NCI-H510A (cell line): ENCODE measurements at regions not wholly inside any gene's neighbourhood (a gene's known extent, or its start where the extent isn't known, plus 50 kb on each side); places are given as distances from the start of the nearest gene placed in this dataset.

Experiments
- DNase-seq: peaks from one replicate; lab custom pipeline; 2025; lab: John Stamatoyannopoulos, UW

DNA sequence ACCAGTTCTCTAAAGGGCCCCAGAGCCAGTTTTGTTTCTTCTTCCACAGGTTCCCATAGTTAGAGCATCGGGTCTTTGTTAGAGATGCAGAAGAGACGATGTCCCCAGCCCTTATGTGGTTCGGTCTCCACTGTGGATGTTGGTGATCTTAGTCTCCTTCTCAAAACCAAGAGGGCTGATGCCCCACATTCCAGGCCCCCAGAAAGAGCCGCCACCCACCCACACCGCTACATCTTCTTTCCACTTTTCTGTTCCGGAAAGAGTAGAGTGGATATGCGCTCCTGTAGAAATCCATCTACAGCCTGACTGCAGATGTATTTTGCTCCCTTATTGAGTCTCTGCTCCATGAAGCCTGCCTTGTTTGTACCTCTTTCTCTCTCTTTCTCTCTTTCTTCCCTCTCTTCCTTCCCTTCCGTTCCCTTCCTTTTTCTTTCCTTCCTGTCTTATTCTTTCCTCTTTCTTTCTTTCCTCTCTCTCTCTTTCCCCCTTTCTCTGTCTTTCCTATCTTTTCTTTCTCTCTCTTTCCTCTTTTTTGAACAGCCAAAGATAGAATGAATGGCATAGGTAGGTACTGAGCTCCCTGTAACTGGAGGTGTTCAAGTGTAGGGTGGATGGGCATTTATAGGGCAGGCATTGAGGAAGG lies 224.3 kb downstream of the SEC14L1 start:
- no peak for DNase-seq

DNA sequence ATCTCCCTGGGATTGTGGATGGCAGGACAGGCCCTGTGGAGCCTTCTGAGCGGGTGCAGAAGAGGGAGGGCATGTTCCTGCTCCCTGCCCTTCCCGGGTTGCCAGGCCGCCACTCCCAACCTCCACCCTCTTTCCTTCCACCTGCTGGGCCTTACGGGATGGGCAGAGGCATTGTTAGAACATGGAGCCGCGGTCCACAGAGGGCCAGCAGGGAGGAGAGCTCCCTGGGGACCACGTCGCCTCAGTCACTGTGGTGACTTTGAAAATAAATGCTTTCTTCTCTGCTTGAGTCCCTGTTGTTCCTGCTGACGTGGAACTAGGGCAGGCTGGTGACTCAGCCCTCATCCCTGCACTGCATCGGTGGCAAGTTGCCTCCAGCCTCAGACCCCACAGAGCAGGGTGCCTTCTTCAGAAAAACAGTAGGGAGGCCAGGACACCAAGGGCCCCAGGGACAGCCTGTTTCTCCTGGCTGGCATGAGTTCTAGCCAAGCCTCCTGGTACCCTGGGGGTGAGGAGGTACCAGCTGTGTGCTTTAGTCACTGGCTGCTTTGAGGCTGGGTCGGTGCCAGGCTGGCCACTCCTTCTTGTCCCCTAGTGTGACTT lies 224.9 kb downstream of the SEC14L1 start:
- DNase-seq = peak; percentile 50

DNA sequence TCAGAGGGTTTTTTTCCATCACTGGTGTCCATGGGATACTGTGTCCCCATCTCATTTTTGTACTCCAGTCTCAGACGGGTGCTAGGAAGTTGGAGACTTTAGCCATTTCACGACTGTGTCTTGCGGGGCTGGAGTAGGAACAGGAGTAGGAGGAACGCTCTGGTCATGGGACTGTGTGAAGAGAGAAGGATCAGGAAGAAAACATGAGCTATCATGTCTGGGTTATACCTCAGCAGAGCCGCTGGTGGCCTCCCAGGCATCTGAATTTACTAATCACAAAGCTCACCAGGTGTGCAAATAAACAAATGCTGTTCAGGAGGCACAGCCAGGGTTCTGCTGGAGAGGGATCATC lies 225.4 kb downstream of the SEC14L1 start:
- peak; percentile 63 for DNase-seq

GRCh38 chr17:77366558-77367245 lies 225.9 kb downstream of the SEC14L1 start:
- DNase-seq = no peak

- DNase-seq = no peak
Measured at GRCh38 chr17:77369544-77369971, 228.8 kb downstream of the SEC14L1 start.

- no peak for DNase-seq
Measured at GRCh38 chr17:77370586-77370985, 229.8 kb downstream of the SEC14L1 start.

DNA sequence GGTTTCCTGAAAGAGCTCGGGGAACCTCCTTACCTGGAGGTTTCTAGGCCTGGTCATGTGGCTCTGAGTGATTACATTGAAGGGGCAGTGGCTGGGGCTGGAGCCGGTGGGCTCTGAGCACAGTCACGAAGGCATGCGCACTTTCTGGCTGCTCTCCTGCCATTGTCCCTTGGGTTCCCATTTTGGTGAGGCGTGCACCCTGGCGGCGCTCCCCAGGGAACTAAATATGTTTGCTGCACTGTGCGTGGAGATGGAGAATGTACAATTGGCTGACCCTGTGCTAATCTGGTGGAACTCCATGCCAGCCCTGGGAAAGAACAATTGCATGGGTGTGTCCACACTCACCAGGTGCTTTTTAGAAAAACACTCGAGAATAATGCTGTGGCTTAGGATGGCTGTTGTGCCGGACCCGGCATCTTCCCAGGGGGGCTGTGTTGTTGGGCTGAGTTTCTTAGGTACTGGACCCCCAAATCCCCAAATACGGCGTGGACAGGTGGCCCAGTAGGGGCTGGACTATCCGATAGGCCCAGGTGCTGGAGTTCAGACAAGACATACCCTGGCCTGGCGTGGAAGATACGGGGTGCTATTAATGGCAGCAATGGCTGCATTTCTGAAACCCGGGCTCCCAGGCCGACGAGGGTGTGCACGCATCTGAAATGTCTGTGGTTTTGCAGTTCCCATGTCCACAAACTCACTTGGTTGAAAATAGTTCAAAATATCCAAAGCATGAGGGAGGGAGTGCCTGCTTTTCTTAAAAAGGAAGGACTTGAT lies 230.5 kb downstream of the SEC14L1 start:
- no peak for DNase-seq

- no peak for DNase-seq
Measured at GRCh38 chr17:77371888-77372443, 231.2 kb downstream of the SEC14L1 start.

DNA sequence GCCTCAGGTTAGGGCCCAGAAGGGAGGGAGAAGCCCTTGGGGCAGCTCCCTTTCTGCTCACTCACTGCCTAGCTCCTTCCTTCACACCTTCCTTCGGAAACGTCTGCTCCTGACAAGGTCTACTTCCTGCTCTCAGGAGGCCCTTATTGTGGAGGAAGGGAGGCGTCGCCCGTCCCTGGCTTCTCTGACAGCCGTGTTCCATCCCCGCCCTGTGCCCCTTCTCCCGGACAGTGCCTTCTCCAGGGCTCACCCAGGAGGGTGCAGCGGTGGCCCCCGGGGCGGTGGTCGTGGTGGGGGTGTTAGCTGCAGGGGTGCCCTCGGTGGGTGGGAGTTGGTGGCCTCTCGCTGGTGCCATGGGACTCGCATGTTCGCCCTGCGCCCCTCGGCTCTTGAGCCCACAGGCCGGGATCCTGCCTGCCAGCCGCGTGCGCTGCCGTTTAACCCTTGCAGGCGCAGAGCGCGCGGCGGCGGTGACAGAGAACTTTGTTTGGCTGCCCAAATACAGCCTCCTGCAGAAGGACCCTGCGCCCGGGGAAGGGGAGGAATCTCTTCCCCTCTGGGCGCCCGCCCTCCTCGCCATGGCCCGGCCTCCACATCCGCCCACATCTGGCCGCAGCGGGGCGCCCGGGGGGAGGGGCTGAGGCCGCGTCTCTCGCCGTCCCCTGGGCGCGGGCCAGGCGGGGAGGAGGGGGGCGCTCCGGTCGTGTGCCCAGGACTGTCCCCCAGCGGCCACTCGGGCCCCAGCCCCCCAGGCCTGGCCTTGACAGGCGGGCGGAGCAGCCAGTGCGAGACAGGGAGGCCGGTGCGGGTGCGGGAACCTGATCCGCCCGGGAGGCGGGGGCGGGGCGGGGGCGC lies 231.9 kb downstream of the SEC14L1 start:
- peak; percentile 70 for DNase-seq

GRCh38 chr17:77373299-77374169 lies 232.8 kb downstream of the SEC14L1 start:
- no peak for DNase-seq

DNA sequence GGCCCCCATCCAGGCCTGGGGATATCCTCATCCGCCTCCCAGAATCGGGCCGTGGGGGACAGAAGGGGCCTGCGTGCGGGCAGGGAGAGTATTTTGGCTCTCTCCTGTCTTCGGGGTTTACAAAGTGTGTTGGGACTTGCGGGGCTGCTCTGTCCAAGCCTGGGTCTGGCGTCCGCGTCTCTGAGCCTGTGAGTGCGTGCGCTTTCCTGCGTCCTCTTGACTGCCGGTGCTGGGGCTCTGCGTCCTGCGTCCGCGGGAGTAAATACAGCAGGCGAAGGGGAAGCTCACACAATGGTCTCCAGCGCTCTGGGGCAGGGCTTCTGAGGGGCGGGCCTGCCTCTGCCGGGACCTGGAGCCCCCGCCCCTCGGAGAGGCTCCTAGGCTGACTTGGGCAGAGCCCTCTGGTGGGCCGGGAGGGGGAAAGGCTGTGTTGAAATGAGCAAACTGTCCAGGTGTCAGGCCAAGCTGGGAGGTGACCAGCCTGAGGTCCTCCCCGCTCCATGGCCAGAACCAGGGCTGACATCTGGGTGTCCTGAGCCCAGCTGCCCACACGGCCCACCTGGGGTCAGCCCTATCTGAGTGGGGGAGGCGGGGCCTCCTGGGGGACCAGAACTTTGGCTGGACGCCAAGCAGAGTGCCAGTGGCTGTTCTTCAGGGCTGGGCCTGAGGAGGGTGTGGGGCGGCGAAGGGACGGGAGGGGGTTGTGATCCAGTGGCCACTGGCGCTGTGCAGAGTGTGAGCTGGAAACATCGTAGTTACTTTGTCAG lies 233.6 kb downstream of the SEC14L1 start:
- DNase-seq = peak; percentile 91

DNA sequence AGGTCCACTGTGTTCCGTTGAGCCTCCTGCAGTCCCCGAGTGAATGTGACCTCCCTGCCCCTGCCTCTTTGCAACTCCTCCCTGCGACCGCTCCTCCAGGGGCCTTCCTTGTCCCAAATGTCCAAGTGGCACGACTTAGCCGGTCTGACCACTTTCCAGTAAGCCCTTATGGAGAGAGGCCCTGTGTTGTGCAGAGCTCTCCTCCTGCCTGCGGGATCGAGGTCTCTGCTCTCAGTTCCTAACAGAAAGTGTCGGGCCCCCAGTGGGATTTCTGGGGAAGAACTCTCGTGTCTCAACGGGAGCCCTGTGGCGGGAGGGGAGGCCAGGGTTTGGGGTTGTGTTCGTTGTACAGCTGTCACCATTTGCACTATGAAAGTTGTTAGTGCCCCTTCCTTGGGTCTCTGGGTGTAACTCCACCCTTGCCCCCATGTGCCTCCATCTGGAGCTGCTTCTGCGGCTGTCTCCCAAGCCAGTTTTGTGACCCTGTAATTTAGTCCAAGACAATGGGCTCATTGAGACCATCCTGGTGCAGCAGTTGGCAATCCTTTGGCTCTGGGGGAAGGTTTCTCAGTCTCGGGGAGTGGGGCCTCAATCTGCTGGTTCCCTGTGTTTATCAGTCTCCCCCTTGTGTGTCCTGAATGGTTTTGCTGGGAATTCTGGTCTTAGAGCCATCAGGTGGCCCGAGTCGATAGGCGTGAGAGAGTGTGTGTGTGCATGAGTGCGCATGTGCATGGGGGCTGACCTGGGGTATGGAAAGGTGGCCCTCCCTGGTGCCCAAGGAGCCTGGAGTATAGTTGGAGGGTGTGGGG lies 234.5 kb downstream of the SEC14L1 start:
- no peak for DNase-seq

- no peak for DNase-seq
Measured at GRCh38 chr17:77375917-77376651, 235.3 kb downstream of the SEC14L1 start.

DNA sequence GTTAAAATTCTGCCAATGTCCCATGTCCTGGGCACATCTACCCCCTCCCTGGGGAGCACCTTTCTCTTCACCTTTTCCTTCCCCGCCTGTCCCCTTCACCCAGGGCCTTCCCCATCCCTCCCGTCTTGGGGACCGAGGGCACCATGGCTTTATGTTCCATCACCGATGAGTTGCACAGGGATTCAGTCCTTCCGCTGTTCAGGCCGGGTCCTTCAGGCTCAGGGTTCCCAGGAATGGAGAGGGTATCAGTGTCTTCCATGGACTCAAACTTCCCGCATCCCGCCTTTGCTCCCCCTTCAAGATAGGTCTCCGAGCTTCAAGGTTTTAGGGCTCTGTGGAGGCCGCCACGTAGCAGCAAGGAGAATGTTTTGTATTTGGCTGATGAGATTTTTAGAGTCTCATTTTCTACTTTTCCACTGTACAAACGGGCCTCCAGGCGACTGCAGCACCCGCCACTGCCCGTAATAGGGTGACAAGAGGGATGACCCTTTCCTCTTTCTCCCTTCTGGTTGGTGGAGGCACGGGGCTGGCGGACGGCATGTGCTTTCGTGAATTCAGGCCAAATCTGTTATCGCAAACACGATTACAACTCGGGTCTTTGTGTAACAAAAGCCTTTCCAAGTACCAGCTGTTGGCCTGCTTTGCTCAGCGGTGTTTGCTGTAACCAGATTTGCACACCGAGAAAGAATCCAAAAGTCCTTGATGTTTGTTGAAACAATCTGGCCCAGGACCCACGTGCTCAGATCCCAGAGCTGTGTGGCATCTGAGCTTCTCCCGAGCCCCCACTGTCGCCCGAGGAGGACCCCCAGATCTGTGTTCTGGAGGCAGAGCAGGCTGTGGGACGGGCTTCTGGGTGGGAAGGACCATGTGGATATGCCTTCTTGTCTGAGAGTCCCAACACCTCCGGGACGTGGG lies 236.3 kb downstream of the SEC14L1 start:
- DNase-seq = no peak

- DNase-seq = no peak
Measured at GRCh38 chr17:77377710-77378235, 237.0 kb downstream of the SEC14L1 start.

DNA sequence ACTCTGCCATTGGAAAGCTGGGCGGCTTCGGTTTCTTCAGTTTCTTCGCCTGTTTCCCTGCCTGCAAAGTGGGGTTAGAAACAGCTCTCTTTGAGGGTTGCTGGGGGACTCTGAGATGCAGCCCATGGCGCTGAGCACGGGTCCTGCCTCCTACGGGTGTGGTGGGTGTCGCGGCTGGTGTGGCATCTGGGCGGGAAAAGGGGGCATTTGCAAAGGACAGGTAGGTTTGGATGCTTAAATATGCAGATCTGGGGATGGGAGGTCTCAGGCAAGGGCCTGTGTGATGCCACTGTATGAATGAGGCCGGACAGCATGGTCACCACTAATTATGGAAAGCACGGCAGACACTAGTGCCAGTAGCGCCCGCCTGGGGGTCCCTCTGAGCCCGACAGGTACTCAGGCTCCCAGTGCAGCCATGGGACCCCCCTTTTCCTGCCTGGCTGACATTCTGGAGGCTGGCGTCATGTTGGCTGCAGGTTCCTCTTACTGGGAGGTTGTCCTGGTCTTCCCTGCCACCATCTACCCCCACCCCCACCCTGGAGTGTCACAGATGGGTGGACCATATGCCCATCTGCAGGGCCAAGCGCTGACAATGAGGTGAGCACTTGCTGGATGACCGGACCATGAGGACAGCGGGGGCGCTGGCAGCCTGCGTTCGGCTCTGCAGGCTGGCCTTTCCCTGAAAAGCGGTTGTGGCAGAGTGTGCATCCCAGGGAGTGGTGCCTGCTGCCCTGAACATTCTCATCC lies 237.7 kb downstream of the SEC14L1 start:
- DNase-seq = no peak
